Stimulated activated CD4-positive, alpha-beta T cell treated with anti-CD3 and anti-CD28 coated beads, Interleukin-12 subunit alpha, Interleukin-12 subunit beta, amount 100 ng/mL, for 24 hours (primary cell): ENCODE measurements at regions not wholly inside any gene's neighbourhood (a gene's known extent, or its start where the extent isn't known, plus 50 kb on each side); places are given as distances from the start of the nearest gene placed in this dataset.

ENCODE experiments used
- DNase-seq, 2 experiments: peaks; one replicate each; pipeline ENCODE4 v3.0.0-alpha.2; 2020; ENCODE audit warnings: low read depth in 2 of 2

GRCh38 chrX:39630344-39630743, 467.4 kb downstream of the BCOR start:
- DNase-seq, result no peak

- DNase-seq, result no peak
Measured at GRCh38 chrX:39631276-39632229, 466.2 kb downstream of the BCOR start.

- DNase-seq, result no peak
Measured at GRCh38 chrX:39633293-39633692, 464.5 kb downstream of the BCOR start.

GRCh38 chrX:39636481-39636880, 461.3 kb downstream of the BCOR start:
- no peak for DNase-seq

- DNase-seq, result no peak
Measured at GRCh38 chrX:39638526-39638925, 459.2 kb downstream of the BCOR start.

GRCh38 chrX:39639871-39640270, 457.9 kb downstream of the BCOR start:
- no peak for DNase-seq

- no peak for DNase-seq
Measured at GRCh38 chrX:39640866-39641265, 456.9 kb downstream of the BCOR start.

- DNase-seq, result no peak
Measured at GRCh38 chrX:39642071-39642470, 455.7 kb downstream of the BCOR start.

GRCh38 chrX:39643550-39643949, 454.2 kb downstream of the BCOR start:
- no peak for DNase-seq

- peak in 1 of 2 experiments; percentile 10 for DNase-seq
Measured at GRCh38 chrX:39645178-39645895, 452.4 kb downstream of the BCOR start.

GRCh38 chrX:39648548-39649254, 449.1 kb downstream of the BCOR start:
- no peak for DNase-seq

- no peak for DNase-seq
Measured at GRCh38 chrX:39650768-39651347, 446.9 kb downstream of the BCOR start.

- peak in 1 of 2 experiments; percentile 15 for DNase-seq
Measured at GRCh38 chrX:39652336-39652735, 445.4 kb downstream of the BCOR start.

GRCh38 chrX:39653691-39654090, 444.1 kb downstream of the BCOR start:
- no peak for DNase-seq

GRCh38 chrX:39654183-39654925, 443.4 kb downstream of the BCOR start:
- no peak for DNase-seq

GRCh38 chrX:39654952-39655351, 442.8 kb downstream of the BCOR start:
- DNase-seq, result no peak

GRCh38 chrX:39661116-39661907, 436.4 kb downstream of the BCOR start:
- no peak for DNase-seq

- no peak for DNase-seq
Measured at GRCh38 chrX:39665830-39666518, 431.8 kb downstream of the BCOR start.

- DNase-seq, result no peak
Measured at GRCh38 chrX:39667191-39667590, 430.6 kb downstream of the BCOR start.
